Testis (tissue), 2 donors: ENCODE measurements at regions not wholly inside any gene's neighbourhood (a gene's known extent, or its start where the extent isn't known, plus 50 kb on each side); places are given as distances from the start of the nearest gene placed in this dataset.

ENCODE experiments used
- DNase-seq: peaks from one replicate; pipeline ENCODE4 v3.0.0-alpha.2; 2019
- H3K27ac ChIP-seq, 2 donors: fragments of 200-600 bp; sonication (generic); one replicate each; pipeline ENCODE4 v1.5.1; 2019
- H3K27me3 ChIP-seq: fragments of 200-600 bp; sonication (generic); one replicate; pipeline ENCODE4 v1.5.1; 2019
- H3K36me3 ChIP-seq: fragments of 200-600 bp; sonication (generic); one replicate; pipeline ENCODE4 v1.5.1; 2017; ENCODE audit warnings: low read depth; ENCODE audit errors: missing control alignments
- H3K4me1 ChIP-seq: fragments of 200-600 bp; sonication (generic); one replicate; pipeline ENCODE4 v1.5.1; 2019
- H3K4me3 ChIP-seq, 2 donors: fragments of 200-600 bp; sonication (generic); one replicate each; pipeline ENCODE4 v1.5.1; 2017 to 2019
- H3K9me3 ChIP-seq: fragments of 200-600 bp; sonication (generic); one replicate; pipeline ENCODE4 v1.5.1; 2017
- POLR2A ChIP-seq: fragments of 450-650 bp; IDR thresholded peaks from one replicate; pipeline ENCODE4 v1.6.1; 2017; ENCODE audit warnings: antibody characterized with exemption, mild to moderate bottlenecking, moderate library complexity
- whole genome bisulfite sequencing, 2 donors: methylation state at CpG; one replicate each; pipeline ENCODE4 v1.1.5; 2018; 5-methylcytosine and 5-hydroxymethylcytosine counted together
- intact Hi-C: fragments of 100-400 bp; cut with DNase I; formaldehyde crosslinking; loops from one replicate; pipeline ENCODE4 v1.15.1; 2023; ENCODE audit warnings: low total_unique reads
- TF ChIP-seq, protein P1 (sequence below), 3 experiments: fragments of 450-650 bp in 2 of 3; fragments of 200-600 bp in 1 of 3; sonication (generic) in 1 of 3; IDR thresholded peaks; one replicate each; pipeline ENCODE4 v1.5.1; 2016 to 2019; ENCODE audit warnings: antibody characterized with exemption in 3 of 3, mild to moderate bottlenecking in 2 of 3, moderate library complexity in 1 of 3

GRCh38 chr5:54721951-54722654 is 204.5 kb downstream of the SNX18 start:
- 69 to 73% methylated on average over 5 of the region's 5 CpGs for WGBS, 2 donors
- TF ChIP-seq POLR2A = no peak
- TF ChIP-seq, protein P1, sequence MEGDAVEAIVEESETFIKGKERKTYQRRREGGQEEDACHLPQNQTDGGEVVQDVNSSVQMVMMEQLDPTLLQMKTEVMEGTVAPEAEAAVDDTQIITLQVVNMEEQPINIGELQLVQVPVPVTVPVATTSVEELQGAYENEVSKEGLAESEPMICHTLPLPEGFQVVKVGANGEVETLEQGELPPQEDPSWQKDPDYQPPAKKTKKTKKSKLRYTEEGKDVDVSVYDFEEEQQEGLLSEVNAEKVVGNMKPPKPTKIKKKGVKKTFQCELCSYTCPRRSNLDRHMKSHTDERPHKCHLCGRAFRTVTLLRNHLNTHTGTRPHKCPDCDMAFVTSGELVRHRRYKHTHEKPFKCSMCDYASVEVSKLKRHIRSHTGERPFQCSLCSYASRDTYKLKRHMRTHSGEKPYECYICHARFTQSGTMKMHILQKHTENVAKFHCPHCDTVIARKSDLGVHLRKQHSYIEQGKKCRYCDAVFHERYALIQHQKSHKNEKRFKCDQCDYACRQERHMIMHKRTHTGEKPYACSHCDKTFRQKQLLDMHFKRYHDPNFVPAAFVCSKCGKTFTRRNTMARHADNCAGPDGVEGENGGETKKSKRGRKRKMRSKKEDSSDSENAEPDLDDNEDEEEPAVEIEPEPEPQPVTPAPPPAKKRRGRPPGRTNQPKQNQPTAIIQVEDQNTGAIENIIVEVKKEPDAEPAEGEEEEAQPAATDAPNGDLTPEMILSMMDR (IDR thresholded peaks at IDR 0.05) = no peak
- Histone ChIP-seq H3K9me3 (no peaks in the 10 kb centered on the region), H3K27ac (no peak overlapping the region), H3K27me3 (no peaks in the 10 kb centered on the region), H3K36me3 (no peaks in the 10 kb centered on the region), H3K4me1 (no peaks in the 10 kb centered on the region), H3K4me3 (no peak overlapping the region)
- no peak for DNase-seq
- intact Hi-C loops = no loop called here

- no peak for TF ChIP-seq POLR2A
- TF ChIP-seq, protein P1 (IDR thresholded peaks at IDR 0.05) = no peak
- no peak for DNase-seq
Observed at GRCh38 chr5:54721116-54721515, 203.6 kb downstream of the SNX18 start.

DNA sequence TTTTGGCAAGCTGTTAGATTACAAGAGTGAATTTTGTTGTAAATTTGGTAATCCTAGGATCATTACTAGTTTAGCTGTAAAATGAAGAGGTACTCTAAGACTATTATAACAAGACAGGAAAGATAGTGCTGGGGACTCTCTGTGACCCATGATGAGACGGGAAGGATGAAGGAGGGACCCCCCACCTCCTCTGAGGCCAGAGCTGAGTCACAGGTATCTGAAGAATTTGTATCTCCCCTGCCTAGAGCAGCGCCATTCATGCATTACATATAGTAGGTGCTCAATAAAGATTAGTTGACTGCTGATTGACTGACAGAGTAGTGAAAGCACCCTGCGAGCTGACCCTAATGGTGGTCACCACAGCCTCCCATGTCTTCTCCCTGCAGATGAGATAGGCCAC is 202.8 kb downstream of the SNX18 start:
- no peaks in the 10 kb centered on the region for H3K27me3 ChIP-seq
- H3K9me3 ChIP-seq = no peaks in the 10 kb centered on the region
- TF ChIP-seq, protein P1 (IDR thresholded peaks at IDR 0.05) = no peak
- no peak for TF ChIP-seq POLR2A
- H3K4me1 ChIP-seq = no peaks in the 10 kb centered on the region
- intact Hi-C loops = no loop called here
- WGBS, 2 donors = 84 to 85% methylated on average over 3 of the region's 3 CpGs
- H3K36me3 ChIP-seq = no peaks in the 10 kb centered on the region
- no peak for DNase-seq
- no peak overlapping the region for H3K27ac ChIP-seq
- H3K4me3 ChIP-seq = no peak overlapping the region

More at GRCh38 chr5:54721116-54721515, 203.6 kb downstream of the SNX18 start:
- Histone ChIP-seq H3K36me3 (no peaks in the 10 kb centered on the region), H3K4me1 (no peaks in the 10 kb centered on the region), H3K27me3 (no peaks in the 10 kb centered on the region), H3K9me3 (no peaks in the 10 kb centered on the region), H3K4me3 (no peak overlapping the region), H3K27ac (no peak overlapping the region)
- intact Hi-C loops = no loop called here
- WGBS, 2 donors = 79 to 81% methylated on average over 1 of the region's 1 CpG

DNA sequence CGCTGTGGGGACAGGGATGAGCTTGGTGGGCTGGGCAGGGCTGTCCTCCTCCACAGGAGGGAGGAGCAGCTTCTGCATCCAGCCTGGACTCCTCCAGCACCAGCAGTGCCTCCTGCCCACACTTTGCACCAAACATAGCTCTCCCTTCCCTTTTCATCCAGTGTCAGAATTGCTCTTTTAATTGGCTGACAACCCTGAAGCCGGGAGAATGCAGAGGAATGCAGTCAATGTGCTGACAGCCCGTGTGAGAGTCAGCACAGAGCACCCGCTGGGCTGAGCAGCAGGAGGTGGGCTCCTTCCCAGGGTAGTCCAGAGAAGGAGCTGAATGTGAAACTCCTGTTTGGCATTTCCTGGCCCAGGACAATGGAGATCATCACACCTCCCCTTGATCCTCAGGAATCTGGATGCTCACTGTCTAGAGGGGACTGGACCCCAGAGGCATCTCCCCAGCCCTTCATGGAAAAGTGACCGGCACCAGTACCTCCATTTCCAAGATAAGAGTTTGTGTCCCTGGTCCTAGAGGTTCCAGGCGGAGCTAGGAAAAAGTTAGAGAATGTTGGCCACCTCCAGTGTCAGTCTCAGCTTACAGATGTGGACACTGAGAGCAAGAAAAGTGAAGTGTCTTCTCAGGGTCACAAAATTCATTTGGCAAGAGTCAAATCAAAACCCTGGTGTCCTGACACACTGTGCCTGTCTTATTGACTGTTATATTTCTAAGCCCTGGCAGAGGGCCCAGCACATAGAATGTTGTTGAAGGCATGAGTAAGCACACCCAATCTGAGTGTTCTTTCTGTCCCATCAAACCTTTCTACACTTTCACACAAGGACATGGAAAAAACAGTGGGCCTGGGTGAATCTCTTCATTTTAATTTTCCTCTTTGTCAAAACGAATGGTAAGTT is 202.1 kb downstream of the SNX18 start:
- WGBS, 2 donors = 51 to 56% methylated on average over 7 of the region's 7 CpGs
- no peak overlapping the region for H3K4me3 ChIP-seq
- no peak overlapping the region for H3K27ac ChIP-seq
- no peaks in the 10 kb centered on the region for H3K36me3 ChIP-seq
- H3K9me3 ChIP-seq = no peaks in the 10 kb centered on the region
- TF ChIP-seq, protein P1 (IDR thresholded peaks at IDR 0.05) = no peak
- no peak for TF ChIP-seq POLR2A
- DNase-seq = no peak
- H3K27me3 ChIP-seq = no peaks in the 10 kb centered on the region
- H3K4me1 ChIP-seq = no peaks in the 10 kb centered on the region
- intact Hi-C loops = no loop called here
